CD4-positive, alpha-beta memory T cell (primary cell): ENCODE measurements at regions not wholly inside any gene's neighbourhood (a gene's known extent, or its start where the extent isn't known, plus 50 kb on each side); places are given as distances from the start of the nearest gene placed in this dataset.

Source experiments
- CTCF ChIA-PET: fragments of 350-600 bp; sonication (Branson Sonifier 250); formaldehyde crosslinking; loops from one replicate; lab custom pipeline; 2021; ENCODE audit warnings: inconsistent platforms; ENCODE audit not compliant: partially characterized antibody; lab: Charles Lee
- POLR2A ChIA-PET: fragments of 350-600 bp; sonication (Branson Sonifier 250); formaldehyde crosslinking; loops from one replicate; lab custom pipeline; 2021; ENCODE audit not compliant: partially characterized antibody; lab: Charles Lee
- DNase-seq, 5 donors: peaks; one replicate each; pipeline versions ENCODE4 v3.0.0 to v3.0.0-alpha.2; 2020 to 2022; ENCODE audit warnings: mixed read lengths in 1 of 5
- H3K27ac ChIP-seq: one replicate; pipeline ENCODE4 v1.7.0; 2013; ENCODE audit warnings: low read depth, low read length
- H3K27me3 ChIP-seq: 2 replicates; pipeline ENCODE4 v1.7.0; 2013; ENCODE audit warnings: mild to moderate bottlenecking, low read length, moderate library complexity; ENCODE audit not compliant: insufficient read depth
- H3K36me3 ChIP-seq: 2 replicates; pipeline ENCODE4 v1.7.0; 2013; ENCODE audit warnings: mild to moderate bottlenecking, low read length, moderate library complexity; ENCODE audit not compliant: insufficient read depth
- H3K4me1 ChIP-seq: 2 replicates; pipeline ENCODE4 v1.7.0; 2013; ENCODE audit warnings: mild to moderate bottlenecking, low read length, moderate library complexity; ENCODE audit not compliant: insufficient read depth
- H3K4me3 ChIP-seq, 2 donors: one replicate each; pipeline ENCODE4 v1.7.0; 2013; ENCODE audit warnings: low read length in 2 of 2, mild to moderate bottlenecking in 1 of 2
- H3K9me3 ChIP-seq, 2 donors: one replicate each; pipeline ENCODE4 v1.7.0; 2013; ENCODE audit warnings: low read length in 2 of 2, control low read depth in 1 of 2; ENCODE audit not compliant: control insufficient read depth in 1 of 2
- H3K27ac Mint-ChIP-seq, 7 donors: one replicate each; pipeline ENCODE4 v1.8.0; 2020 to 2021; ENCODE audit warnings: mixed read lengths in 7 of 7, mild to moderate bottlenecking in 6 of 7, inconsistent platforms in 3 of 7, moderate library complexity in 3 of 7
- H3K27me3 Mint-ChIP-seq, 2 donors: one replicate each; pipeline ENCODE4 v1.8.0; 2020 to 2021; ENCODE audit warnings: mixed read lengths in 2 of 2
- H3K36me3 Mint-ChIP-seq, 2 donors: one replicate each; pipeline ENCODE4 v1.8.0; 2020 to 2021; ENCODE audit warnings: mixed read lengths in 2 of 2, inconsistent platforms in 1 of 2, mild to moderate bottlenecking in 1 of 2
- H3K4me1 Mint-ChIP-seq, 4 donors: one replicate each; pipeline ENCODE4 v1.8.0; 2020 to 2021; ENCODE audit warnings: mixed read lengths in 4 of 4, mild to moderate bottlenecking in 1 of 4
- H3K4me3 Mint-ChIP-seq, 8 donors: one replicate each; pipeline ENCODE4 v1.8.0; 2020 to 2021; ENCODE audit warnings: mixed read lengths in 8 of 8, mild to moderate bottlenecking in 7 of 8, moderate library complexity in 6 of 8, inconsistent platforms in 3 of 8
- H3K9me3 Mint-ChIP-seq, 8 donors: one replicate each; pipeline ENCODE4 v1.8.0; 2020 to 2021; ENCODE audit warnings: mixed read lengths in 8 of 8, mild to moderate bottlenecking in 5 of 8, inconsistent platforms in 3 of 8, moderate library complexity in 1 of 8
- intact Hi-C: fragments of 100-400 bp; cut with micrococcal nuclease; formaldehyde crosslinking; loops from one replicate; pipeline ENCODE4 v1.15.1; 2023

DNA sequence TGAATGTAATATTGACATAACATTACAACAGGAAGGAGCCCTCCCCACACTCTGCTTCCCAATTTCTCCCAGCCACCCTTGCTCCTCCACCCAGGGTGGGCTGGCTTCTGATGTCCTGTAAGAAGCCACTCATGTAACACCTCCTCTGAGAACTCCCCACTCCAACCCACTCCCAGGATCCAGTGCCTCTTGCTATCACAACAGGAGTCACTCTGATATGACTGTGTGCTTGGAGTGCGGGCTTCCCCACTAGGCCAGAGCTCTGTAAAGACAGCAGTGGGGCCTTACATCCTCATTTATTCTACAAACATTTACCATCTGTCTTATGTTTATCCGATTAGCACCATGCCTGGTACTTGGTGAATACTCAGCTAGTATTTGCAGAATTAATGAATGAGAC lies 65.1 kb downstream of the PTGR3 start:
- POLR2A ChIA-PET = no interaction called here
- no peak overlapping the region for H3K4me3 Mint-ChIP-seq
- no peak overlapping the region for H3K27ac ChIP-seq
- H3K27me3 Mint-ChIP-seq = peaks cover 1% of the 10 kb centered on the region in 2 donors
- CTCF ChIA-PET = no interaction called here
- H3K36me3 ChIP-seq = no peaks in the 10 kb centered on the region
- H3K4me3 ChIP-seq = no peak overlapping the region
- intact Hi-C loops = no loop called here
- no peak overlapping the region for H3K27ac Mint-ChIP-seq
- H3K9me3 Mint-ChIP-seq = peaks cover 8 to 42% (median 22%) of the 10 kb centered on the region in 8 donors
- H3K27me3 ChIP-seq = no peaks in the 10 kb centered on the region
- DNase-seq = no peak
- no peaks in the 10 kb centered on the region for H3K4me1 ChIP-seq
- H3K36me3 Mint-ChIP-seq = peaks cover 2 to 4% of the 10 kb centered on the region in 2 donors
- H3K4me1 Mint-ChIP-seq = no peaks in the 10 kb centered on the region
- H3K9me3 ChIP-seq = no peaks in the 10 kb centered on the region

DNA sequence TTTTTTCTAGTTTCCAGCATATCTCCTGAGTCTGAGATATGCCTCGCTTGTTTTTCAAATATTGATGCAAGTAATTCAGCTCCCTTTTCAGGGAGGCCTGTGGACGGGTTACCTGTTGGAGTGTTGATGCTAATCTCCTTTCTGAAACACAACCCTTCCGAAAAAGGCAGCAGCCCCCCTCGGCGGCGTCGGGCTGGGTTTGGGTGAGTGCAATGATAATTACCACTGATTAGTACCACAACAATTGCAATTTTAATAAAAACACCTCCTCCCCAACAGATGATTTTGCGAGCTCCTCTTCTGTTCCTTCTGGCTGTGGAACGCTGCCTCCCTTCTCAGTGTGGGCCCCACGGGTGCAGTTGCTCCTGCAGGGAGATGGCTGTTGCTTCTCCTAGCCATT lies 66.3 kb downstream of the PTGR3 start:
- Mint-ChIP-seq H3K9me3 (peaks cover 8 to 35% (median 19%) of the 10 kb centered on the region in 8 donors), H3K4me1 (no peaks in the 10 kb centered on the region), H3K27ac (no peak overlapping the region), H3K27me3 (peaks cover 1% of the 10 kb centered on the region in 2 donors), H3K4me3 (no peak overlapping the region), H3K36me3 (peaks cover 2 to 4% of the 10 kb centered on the region in 2 donors)
- intact Hi-C loops = no loop called here
- DNase-seq = no peak
- ChIA-PET POLR2A (no interaction called here), CTCF (no interaction called here)
- H3K27ac ChIP-seq = no peak overlapping the region
- H3K36me3 ChIP-seq = no peaks in the 10 kb centered on the region
- no peaks in the 10 kb centered on the region for H3K4me1 ChIP-seq
- no peaks in the 10 kb centered on the region for H3K27me3 ChIP-seq
- no peaks in the 10 kb centered on the region for H3K9me3 ChIP-seq
- no peak overlapping the region for H3K4me3 ChIP-seq

GRCh38 chr18:75141734-75142133 lies 67.2 kb downstream of the PTGR3 start:
- Histone ChIP-seq H3K4me1 (no peaks in the 10 kb centered on the region), H3K27me3 (no peaks in the 10 kb centered on the region), H3K9me3 (no peaks in the 10 kb centered on the region), H3K36me3 (no peaks in the 10 kb centered on the region), H3K4me3 (no peak overlapping the region), H3K27ac (no peak overlapping the region)
- DNase-seq = no peak
- no peak overlapping the region for H3K27ac Mint-ChIP-seq
- H3K27me3 Mint-ChIP-seq = peaks cover 1% of the 10 kb centered on the region in 2 donors
- intact Hi-C loops = no loop called here
- ChIA-PET CTCF (no interaction called here), POLR2A (no interaction called here)
- no peak overlapping the region for H3K4me3 Mint-ChIP-seq
- H3K9me3 Mint-ChIP-seq = peaks cover 5 to 25% (median 16%) of the 10 kb centered on the region in 8 donors
- peaks cover 2 to 4% of the 10 kb centered on the region in 2 donors for H3K36me3 Mint-ChIP-seq
- H3K4me1 Mint-ChIP-seq = no peaks in the 10 kb centered on the region

- POLR2A ChIA-PET = no interaction called here
- H3K4me3 Mint-ChIP-seq = no peak overlapping the region
- Histone ChIP-seq H3K9me3 (no peaks in the 10 kb centered on the region), H3K27me3 (no peaks in the 10 kb centered on the region), H3K4me3 (no peak overlapping the region), H3K27ac (no peak overlapping the region), H3K4me1 (no peaks in the 10 kb centered on the region), H3K36me3 (no peaks in the 10 kb centered on the region)
- H3K36me3 Mint-ChIP-seq = peaks cover 2 to 4% of the 10 kb centered on the region in 2 donors
- peaks cover 1% of the 10 kb centered on the region in 2 donors for H3K27me3 Mint-ChIP-seq
- peaks cover 3 to 19% (median 11%) of the 10 kb centered on the region in 8 donors for H3K9me3 Mint-ChIP-seq
- intact Hi-C loops = no loop called here
- no peak for DNase-seq
- no peaks in the 10 kb centered on the region for H3K4me1 Mint-ChIP-seq
- H3K27ac Mint-ChIP-seq = peak overlapping the region in 1 of 7 donors; percentile 82
- CTCF ChIA-PET = no interaction called here
Measured at GRCh38 chr18:75141166-75141565, 67.8 kb downstream of the PTGR3 start.

DNA sequence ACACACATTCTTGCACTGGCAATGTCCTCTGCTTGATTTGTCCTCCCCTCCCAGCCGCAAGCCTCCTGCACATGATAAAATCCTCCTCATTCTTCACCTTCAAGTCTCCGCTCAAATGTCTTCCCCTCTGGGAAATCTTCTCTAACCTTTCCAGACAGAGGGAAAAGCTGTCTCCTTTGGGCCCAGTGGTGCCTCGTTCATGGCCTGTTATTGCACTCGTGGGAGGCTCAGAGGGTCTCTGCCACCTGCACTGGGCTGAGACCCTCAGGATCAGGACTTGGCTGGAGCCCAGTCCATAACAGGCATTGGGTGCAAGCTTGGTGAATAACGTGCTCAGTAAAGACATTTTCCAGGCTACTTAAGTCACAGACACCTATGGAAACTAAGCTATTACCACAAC lies 68.6 kb downstream of the PTGR3 start:
- intact Hi-C loops = no loop called here
- H3K27me3 Mint-ChIP-seq = peaks cover 1% of the 10 kb centered on the region in 2 donors
- Histone ChIP-seq H3K9me3 (no peaks in the 10 kb centered on the region), H3K27me3 (no peaks in the 10 kb centered on the region), H3K27ac (no peak overlapping the region), H3K4me3 (no peak overlapping the region), H3K36me3 (no peaks in the 10 kb centered on the region), H3K4me1 (no peaks in the 10 kb centered on the region)
- POLR2A ChIA-PET = no interaction called here
- peak overlapping the region in 1 of 7 donors; percentile 20 for H3K27ac Mint-ChIP-seq
- no peaks in the 10 kb centered on the region for H3K4me1 Mint-ChIP-seq
- no peak overlapping the region for H3K4me3 Mint-ChIP-seq
- peaks cover 0 to 4% of the 10 kb centered on the region in 2 donors for H3K36me3 Mint-ChIP-seq
- peaks cover 0 to 11% (median 8%) of the 10 kb centered on the region in 8 donors for H3K9me3 Mint-ChIP-seq
- no peak for DNase-seq
- CTCF ChIA-PET = no interaction called here

DNA sequence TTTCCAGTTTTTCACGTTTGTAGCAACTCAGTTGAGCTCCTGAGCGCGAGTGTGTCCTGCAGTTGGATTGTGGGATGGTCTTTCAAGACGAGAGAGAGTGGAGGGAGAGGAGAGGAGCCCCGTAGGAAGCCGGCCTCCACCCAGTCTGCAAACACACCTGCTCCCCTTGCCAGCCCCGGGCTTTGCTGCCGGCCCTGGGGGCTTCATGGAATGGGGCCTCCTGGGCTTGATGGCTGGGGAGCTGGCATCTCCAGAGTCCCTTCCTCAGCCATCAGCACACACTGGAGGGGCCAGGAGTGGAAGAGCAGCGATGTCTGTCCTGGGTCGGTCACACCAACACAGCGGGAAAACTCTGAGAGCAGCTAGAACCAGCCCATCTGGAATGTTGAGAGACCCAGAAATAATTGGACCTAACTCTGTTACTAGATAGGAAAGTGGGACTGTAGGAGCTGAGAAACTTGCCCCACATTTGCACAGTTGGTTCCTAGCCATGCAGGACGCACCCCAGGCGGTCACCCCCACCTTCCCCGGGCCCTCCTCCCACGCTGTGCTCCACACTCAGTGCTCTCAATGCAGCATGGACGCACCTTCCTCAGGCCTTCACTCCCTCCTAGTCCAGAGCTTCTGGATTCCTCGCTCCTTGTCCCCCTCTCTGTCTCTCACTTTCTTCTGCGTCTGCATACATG lies 69.6 kb downstream of the PTGR3 start:
- H3K9me3 ChIP-seq = no peaks in the 10 kb centered on the region
- no peaks in the 10 kb centered on the region for H3K4me1 ChIP-seq
- Mint-ChIP-seq H3K27ac (no peak overlapping the region), H3K9me3 (peaks cover 0 to 4% (median 3%) of the 10 kb centered on the region in 8 donors), H3K27me3 (peaks cover 0 to 1% of the 10 kb centered on the region in 2 donors), H3K4me1 (no peaks in the 10 kb centered on the region), H3K36me3 (no peaks in the 10 kb centered on the region), H3K4me3 (no peak overlapping the region)
- H3K27ac ChIP-seq = no peak overlapping the region
- intact Hi-C loops = no loop called here
- no peak overlapping the region for H3K4me3 ChIP-seq
- H3K36me3 ChIP-seq = no peaks in the 10 kb centered on the region
- DNase-seq = no peak
- ChIA-PET CTCF (no interaction called here), POLR2A (no interaction called here)
- H3K27me3 ChIP-seq = no peaks in the 10 kb centered on the region

DNA sequence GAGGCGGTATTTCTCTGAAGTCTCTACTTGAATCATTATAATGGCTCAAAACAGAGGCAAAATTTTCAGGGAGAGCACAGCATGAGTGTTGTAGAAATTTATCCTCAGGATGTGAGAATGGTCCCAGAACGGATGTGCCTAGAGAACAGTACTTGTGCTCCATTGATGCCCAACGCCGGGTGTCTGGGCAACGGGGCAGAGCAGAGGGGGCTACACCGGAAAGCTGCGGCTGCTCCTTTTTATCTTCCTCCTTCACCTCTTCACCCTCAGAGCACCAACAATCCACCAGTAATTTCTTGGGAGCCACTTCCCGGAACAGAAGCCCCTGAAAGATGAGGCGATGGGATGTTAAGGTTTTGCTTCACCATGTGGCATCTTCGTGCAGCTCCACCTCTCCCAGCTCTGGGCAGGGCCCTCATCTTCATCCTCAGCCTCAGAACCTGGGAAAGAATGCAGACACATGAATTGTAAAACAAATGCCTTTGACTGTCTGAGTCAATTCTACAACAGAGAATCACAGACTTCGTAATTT lies 71.5 kb downstream of the PTGR3 start:
- Mint-ChIP-seq H3K4me3 (no peak overlapping the region), H3K27ac (no peak overlapping the region), H3K4me1 (no peaks in the 10 kb centered on the region), H3K36me3 (no peaks in the 10 kb centered on the region), H3K9me3 (no peaks in the 10 kb centered on the region), H3K27me3 (peaks cover 0 to 1% of the 10 kb centered on the region in 2 donors)
- POLR2A ChIA-PET = no interaction called here
- CTCF ChIA-PET = no interaction called here
- no peaks in the 10 kb centered on the region for H3K9me3 ChIP-seq
- intact Hi-C loops = no loop called here
- no peak overlapping the region for H3K4me3 ChIP-seq
- H3K4me1 ChIP-seq = no peaks in the 10 kb centered on the region
- H3K27me3 ChIP-seq = no peaks in the 10 kb centered on the region
- no peak for DNase-seq
- no peak overlapping the region for H3K27ac ChIP-seq
- no peaks in the 10 kb centered on the region for H3K36me3 ChIP-seq
